Ishikawa (cell line): ENCODE measurements at regions not wholly inside any gene's neighbourhood (a gene's known extent, or its start where the extent isn't known, plus 50 kb on each side); places are given as distances from the start of the nearest gene placed in this dataset.

Experiments
- CEBPB ChIP-seq: IDR thresholded peaks from 2 replicates; pipeline ENCODE4 v1.6.1; 2012
- CREB1 ChIP-seq: IDR thresholded peaks from 2 replicates; pipeline ENCODE4 v1.6.1; 2012; ENCODE audit warnings: low read depth
- EGR1 ChIP-seq: IDR thresholded peaks from 2 replicates; pipeline ENCODE4 v1.6.1; 2012
- EP300 ChIP-seq: IDR thresholded peaks from 2 replicates; pipeline ENCODE4 v1.6.1; 2012; ENCODE audit warnings: borderline replicate concordance
- FOXM1 ChIP-seq: IDR thresholded peaks from 2 replicates; pipeline ENCODE4 v1.6.1; 2012; ENCODE audit warnings: low read depth, borderline replicate concordance
- NFIC ChIP-seq: IDR thresholded peaks from 2 replicates; pipeline ENCODE4 v1.6.1; 2012
- TAF1 ChIP-seq: IDR thresholded peaks from 2 replicates; pipeline ENCODE4 v1.6.1; 2012; ENCODE audit warnings: low read depth, mild to moderate bottlenecking
- TCF12 ChIP-seq: IDR thresholded peaks from 2 replicates; pipeline ENCODE4 v1.6.1; 2012; ENCODE audit warnings: low read depth
- TEAD4 ChIP-seq: IDR thresholded peaks from 2 replicates; pipeline ENCODE4 v1.6.1; 2012
- YY1 ChIP-seq: IDR thresholded peaks from 2 replicates; pipeline ENCODE4 v1.6.1; 2012; ENCODE audit warnings: low read depth
- ZBTB7A ChIP-seq: IDR thresholded peaks from 2 replicates; pipeline ENCODE4 v1.6.1; 2012; ENCODE audit warnings: low read depth
- TF ChIP-seq, protein P1 (sequence below): IDR thresholded peaks from 2 replicates; pipeline ENCODE4 v1.6.1; 2012; ENCODE audit warnings: low read depth, mild to moderate bottlenecking
- TF ChIP-seq, protein P2 (sequence below): IDR thresholded peaks from 2 replicates; pipeline ENCODE4 v1.6.1; 2012

- no peak for TF ChIP-seq CREB1
- TF ChIP-seq NFIC = no peak
- no peak for TF ChIP-seq EP300
- no peak for TF ChIP-seq TCF12
- TF ChIP-seq CEBPB = no peak
- TF ChIP-seq YY1 = no peak
- no peak for TF ChIP-seq TAF1
- TF ChIP-seq, protein P1, sequence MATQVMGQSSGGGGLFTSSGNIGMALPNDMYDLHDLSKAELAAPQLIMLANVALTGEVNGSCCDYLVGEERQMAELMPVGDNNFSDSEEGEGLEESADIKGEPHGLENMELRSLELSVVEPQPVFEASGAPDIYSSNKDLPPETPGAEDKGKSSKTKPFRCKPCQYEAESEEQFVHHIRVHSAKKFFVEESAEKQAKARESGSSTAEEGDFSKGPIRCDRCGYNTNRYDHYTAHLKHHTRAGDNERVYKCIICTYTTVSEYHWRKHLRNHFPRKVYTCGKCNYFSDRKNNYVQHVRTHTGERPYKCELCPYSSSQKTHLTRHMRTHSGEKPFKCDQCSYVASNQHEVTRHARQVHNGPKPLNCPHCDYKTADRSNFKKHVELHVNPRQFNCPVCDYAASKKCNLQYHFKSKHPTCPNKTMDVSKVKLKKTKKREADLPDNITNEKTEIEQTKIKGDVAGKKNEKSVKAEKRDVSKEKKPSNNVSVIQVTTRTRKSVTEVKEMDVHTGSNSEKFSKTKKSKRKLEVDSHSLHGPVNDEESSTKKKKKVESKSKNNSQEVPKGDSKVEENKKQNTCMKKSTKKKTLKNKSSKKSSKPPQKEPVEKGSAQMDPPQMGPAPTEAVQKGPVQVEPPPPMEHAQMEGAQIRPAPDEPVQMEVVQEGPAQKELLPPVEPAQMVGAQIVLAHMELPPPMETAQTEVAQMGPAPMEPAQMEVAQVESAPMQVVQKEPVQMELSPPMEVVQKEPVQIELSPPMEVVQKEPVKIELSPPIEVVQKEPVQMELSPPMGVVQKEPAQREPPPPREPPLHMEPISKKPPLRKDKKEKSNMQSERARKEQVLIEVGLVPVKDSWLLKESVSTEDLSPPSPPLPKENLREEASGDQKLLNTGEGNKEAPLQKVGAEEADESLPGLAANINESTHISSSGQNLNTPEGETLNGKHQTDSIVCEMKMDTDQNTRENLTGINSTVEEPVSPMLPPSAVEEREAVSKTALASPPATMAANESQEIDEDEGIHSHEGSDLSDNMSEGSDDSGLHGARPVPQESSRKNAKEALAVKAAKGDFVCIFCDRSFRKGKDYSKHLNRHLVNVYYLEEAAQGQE = no peak
- no peak for TF ChIP-seq TEAD4
- TF ChIP-seq FOXM1 = no peak
- TF ChIP-seq ZBTB7A = no peak
- no peak for TF ChIP-seq EGR1
- TF ChIP-seq, protein P2, sequence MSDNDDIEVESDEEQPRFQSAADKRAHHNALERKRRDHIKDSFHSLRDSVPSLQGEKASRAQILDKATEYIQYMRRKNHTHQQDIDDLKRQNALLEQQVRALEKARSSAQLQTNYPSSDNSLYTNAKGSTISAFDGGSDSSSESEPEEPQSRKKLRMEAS = no peak
Measured at GRCh38 chr22:48541401-48542098, 1286.1 kb downstream of the BRD1 start.
